GM18502 (cell line): ENCODE measurements at regions not wholly inside any gene's neighbourhood (a gene's known extent, or its start where the extent isn't known, plus 50 kb on each side); places are given as distances from the start of the nearest gene placed in this dataset.

Experiments
- ATAC-seq: cut with Tn5 transposase; IDR thresholded peaks from one replicate; pipeline ENCODE4 v1.9.1; 2021; ENCODE audit warnings: mild to moderate bottlenecking; ENCODE audit not compliant: unreplicated experiment, poor library complexity

- ATAC-seq = no peak
Measured at GRCh38 chr3:147737376-147737775, 328.2 kb downstream of the ZIC1 start.

GRCh38 chr3:147740928-147741327 lies 331.8 kb downstream of the ZIC1 start:
- ATAC-seq = no peak

- no peak for ATAC-seq
Measured at GRCh38 chr3:147744967-147745366, 335.8 kb downstream of the ZIC1 start.

GRCh38 chr3:147755310-147755709 lies 346.1 kb downstream of the ZIC1 start:
- ATAC-seq = no peak

- ATAC-seq = no peak
Measured at GRCh38 chr3:147756476-147756875, 347.3 kb downstream of the ZIC1 start.

- ATAC-seq = no peak
Measured at GRCh38 chr3:147757866-147758265, 348.7 kb downstream of the ZIC1 start.

- no peak for ATAC-seq
Measured at GRCh38 chr3:147758771-147759170, 349.6 kb downstream of the ZIC1 start.

GRCh38 chr3:147760085-147760484 lies 350.9 kb downstream of the ZIC1 start:
- no peak for ATAC-seq

GRCh38 chr3:147760941-147761340 lies 351.8 kb downstream of the ZIC1 start:
- no peak for ATAC-seq

GRCh38 chr3:147773116-147773630 lies 364.0 kb downstream of the ZIC1 start:
- ATAC-seq = no peak

GRCh38 chr3:147775411-147775810 lies 366.2 kb downstream of the ZIC1 start:
- no peak for ATAC-seq

GRCh38 chr3:147775816-147776530 lies 366.8 kb downstream of the ZIC1 start:
- ATAC-seq = no peak

GRCh38 chr3:147793841-147794240 lies 384.7 kb downstream of the ZIC1 start:
- ATAC-seq = no peak

- ATAC-seq = no peak
Measured at GRCh38 chr3:147794596-147794995, 385.4 kb downstream of the ZIC1 start.

GRCh38 chr3:147795418-147795817 lies 386.3 kb downstream of the ZIC1 start:
- no peak for ATAC-seq

GRCh38 chr3:147797095-147797494 lies 387.9 kb downstream of the ZIC1 start:
- ATAC-seq = no peak

- no peak for ATAC-seq
Measured at GRCh38 chr3:147799601-147800000, 390.4 kb downstream of the ZIC1 start.

- no peak for ATAC-seq
Measured at GRCh38 chr3:147807776-147808175, 398.6 kb downstream of the ZIC1 start.

- no peak for ATAC-seq
Measured at GRCh38 chr3:147809206-147809605, 400.0 kb downstream of the ZIC1 start.

GRCh38 chr3:147812186-147812911 lies 403.2 kb downstream of the ZIC1 start:
- no peak for ATAC-seq

- ATAC-seq = no peak
Measured at GRCh38 chr3:147813256-147813655, 404.1 kb downstream of the ZIC1 start.

- no peak for ATAC-seq
Measured at GRCh38 chr3:147816752-147817151, 407.6 kb downstream of the ZIC1 start.
